HL-60 (cell line): ENCODE measurements at regions not wholly inside any gene's neighbourhood (a gene's known extent, or its start where the extent isn't known, plus 50 kb on each side); places are given as distances from the start of the nearest gene placed in this dataset.
A peak's percentile ranks its signal among the peaks of the same experiment; 100 is the strongest.

Source experiments
- DNase-seq, 2 experiments: peaks; one replicate each; pipeline ENCODE4 v3.0.0-alpha.2; 2010 to 2020; ENCODE audit warnings: low read depth in 1 of 2, low spot score in 1 of 2
- H3K27ac ChIP-seq: fragments of 250-450 bp; sonication (Bioruptor Pico); replicated peaks from 2 replicates; pipeline ENCODE4 v1.5.1; 2020; ENCODE audit warnings: mild to moderate bottlenecking, moderate library complexity
- H3K27me3 ChIP-seq: fragments of 250-450 bp; sonication (Bioruptor Pico); 2 replicates; pipeline ENCODE4 v1.5.1; 2021; ENCODE audit warnings: mild to moderate bottlenecking, moderate library complexity; ENCODE audit not compliant: insufficient read depth, poor library complexity, severe bottlenecking
- H3K4me3 ChIP-seq: replicated peaks from 2 replicates; pipeline ENCODE4 v1.5.1; 2011; ENCODE audit warnings: mild to moderate bottlenecking, control low read depth, low read length; ENCODE audit not compliant: insufficient read depth
- CTCF ChIP-seq: IDR thresholded peaks from one replicate; pipeline ENCODE4 v1.5.1; 2011; ENCODE audit warnings: low read length, control low read depth, inconsistent platforms; ENCODE audit not compliant: insufficient read depth
- GABPA ChIP-seq: IDR thresholded peaks from 2 replicates; pipeline ENCODE4 v1.6.1; 2012; ENCODE audit warnings: low read depth
- POLR2AphosphoS5 ChIP-seq: IDR thresholded peaks from 2 replicates; pipeline ENCODE4 v1.6.1; 2012; ENCODE audit warnings: low read depth
- REST ChIP-seq: IDR thresholded peaks from 2 replicates; pipeline ENCODE4 v1.6.1; 2012; ENCODE audit warnings: low read depth; ENCODE audit not compliant: insufficient replicate concordance
- SPI1 ChIP-seq: IDR thresholded peaks from 2 replicates; pipeline ENCODE4 v1.6.1; 2012; ENCODE audit warnings: low read depth, mild to moderate bottlenecking, borderline replicate concordance

GRCh38 chr14:94689985-94690400, 77.8 kb downstream of the SERPINA3 start:
- no peak for TF ChIP-seq SPI1
- no peak for TF ChIP-seq REST
- TF ChIP-seq CTCF: no peak
- no peak for TF ChIP-seq GABPA
- TF ChIP-seq POLR2AphosphoS5: no peak
- H3K27me3 ChIP-seq: peaks cover 14% of the 10 kb centered on the region
- no peak for DNase-seq
- H3K27ac ChIP-seq: no peak overlapping the region
- H3K4me3 ChIP-seq: no peak overlapping the region

- H3K4me3 ChIP-seq: no peak overlapping the region
- peak; percentile 10 to 36 for DNase-seq
These were observed 77.2 kb downstream of the SERPINA3 start for GRCh38 chr14:94689218-94689984.

More at GRCh38 chr14:94689218-94689984, 77.2 kb downstream of the SERPINA3 start:
- Histone ChIP-seq H3K27ac (no peak overlapping the region), H3K27me3 (peaks cover 14% of the 10 kb centered on the region)
- TF ChIP-seq POLR2AphosphoS5: no peak
- no peak for TF ChIP-seq GABPA
- peak; percentile 74 for TF ChIP-seq CTCF
- TF ChIP-seq SPI1: no peak
- TF ChIP-seq REST: no peak
